GM19455 (cell line): ENCODE measurements at regions not wholly inside any gene's neighbourhood (a gene's known extent, or its start where the extent isn't known, plus 50 kb on each side); places are given as distances from the start of the nearest gene placed in this dataset.

Source experiments
- ATAC-seq: cut with Tn5 transposase; IDR thresholded peaks from one replicate; pipeline ENCODE4 v1.9.1; 2021; ENCODE audit not compliant: unreplicated experiment

- no peak for ATAC-seq
Observed at GRCh38 chr5:71988808-71989207, 118.5 kb upstream of the MAP1B start.

DNA sequence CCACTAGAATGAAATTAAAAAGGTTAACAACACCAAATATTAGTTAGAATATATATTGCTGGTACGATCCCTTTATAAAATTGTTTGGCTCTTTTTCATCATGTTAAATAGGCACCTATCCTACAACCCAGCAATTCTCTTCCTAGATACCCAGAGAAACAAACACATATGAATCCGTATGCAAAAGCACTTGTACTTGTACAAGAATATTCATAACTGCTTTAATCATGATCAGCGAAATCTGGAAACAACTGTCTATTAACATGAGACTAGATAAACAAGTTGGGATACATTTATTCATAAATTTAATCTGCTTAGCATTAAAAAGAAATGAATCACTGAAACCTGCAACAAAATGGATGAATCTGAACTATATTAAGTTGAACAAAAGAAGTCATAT is 113.7 kb upstream of the MAP1B start:
- no peak for ATAC-seq

DNA sequence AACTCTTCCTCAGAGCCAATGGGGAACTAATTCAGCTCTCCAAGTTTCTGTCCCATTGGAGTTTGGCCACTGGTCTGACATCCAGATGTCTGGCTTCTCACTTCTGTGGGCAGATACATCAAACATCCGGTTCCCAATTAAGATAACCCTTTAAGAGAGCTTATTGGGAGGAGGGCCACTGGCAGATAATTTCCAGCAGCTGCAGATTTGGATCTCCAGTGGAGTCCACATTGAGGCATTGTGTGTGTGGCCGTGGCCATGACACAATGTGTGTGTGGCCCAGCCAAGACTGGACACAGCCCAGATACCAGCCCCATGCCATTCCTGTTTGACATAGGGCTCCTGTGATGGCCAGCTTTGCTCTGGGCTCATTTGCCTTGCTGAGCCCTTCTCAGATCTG is 110.5 kb upstream of the MAP1B start:
- ATAC-seq: no peak

- no peak for ATAC-seq
Observed at GRCh38 chr5:71998746-71999145, 108.5 kb upstream of the MAP1B start.

GRCh38 chr5:72000707-72001106 is 106.6 kb upstream of the MAP1B start:
- ATAC-seq: no peak

- ATAC-seq: no peak
Observed at GRCh38 chr5:72005671-72006070, 101.6 kb upstream of the MAP1B start.

DNA sequence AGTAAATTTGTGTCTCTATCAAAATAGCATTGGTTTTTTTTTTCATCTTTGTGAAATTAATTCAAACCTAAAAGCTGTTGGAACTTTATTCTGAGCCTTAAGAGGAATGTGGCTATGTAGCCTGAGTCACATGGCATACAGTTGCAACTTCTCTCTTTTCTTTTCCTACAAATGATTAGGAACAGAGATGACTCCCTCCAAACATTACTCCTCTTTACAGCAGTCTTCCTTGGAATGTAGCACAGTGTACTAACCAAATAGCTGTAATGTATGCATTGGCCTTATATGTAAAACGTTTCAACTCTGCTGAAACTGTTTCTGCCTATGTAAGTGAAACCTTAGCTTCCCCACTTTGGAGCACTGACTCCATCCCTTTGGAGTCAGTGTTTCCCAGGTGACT is 100.9 kb upstream of the MAP1B start:
- ATAC-seq: no peak

GRCh38 chr5:72007336-72008111 is 99.8 kb upstream of the MAP1B start:
- no peak for ATAC-seq

GRCh38 chr5:72009280-72009679 is 98.0 kb upstream of the MAP1B start:
- no peak for ATAC-seq

GRCh38 chr5:72010430-72010829 is 96.8 kb upstream of the MAP1B start:
- no peak for ATAC-seq

DNA sequence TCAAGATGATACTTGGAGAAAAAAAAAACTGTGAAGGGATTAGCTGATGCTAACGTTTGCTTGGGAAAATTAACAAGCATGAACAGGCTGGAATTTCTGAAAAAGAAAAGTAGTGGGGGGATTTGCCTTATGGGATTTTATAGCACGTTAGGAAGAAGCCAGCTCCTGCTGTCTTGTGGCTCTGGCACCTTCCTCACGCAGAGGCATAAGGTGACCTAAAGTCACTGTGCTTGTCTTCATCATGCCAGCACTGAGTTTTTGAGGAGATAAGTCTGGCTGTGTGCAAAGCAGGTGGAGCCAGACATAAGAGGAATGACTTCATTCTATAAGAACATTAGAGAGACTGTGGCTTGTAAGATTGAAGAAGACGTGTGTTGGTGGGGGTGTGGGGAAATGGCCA is 94.4 kb upstream of the MAP1B start:
- ATAC-seq: no peak

DNA sequence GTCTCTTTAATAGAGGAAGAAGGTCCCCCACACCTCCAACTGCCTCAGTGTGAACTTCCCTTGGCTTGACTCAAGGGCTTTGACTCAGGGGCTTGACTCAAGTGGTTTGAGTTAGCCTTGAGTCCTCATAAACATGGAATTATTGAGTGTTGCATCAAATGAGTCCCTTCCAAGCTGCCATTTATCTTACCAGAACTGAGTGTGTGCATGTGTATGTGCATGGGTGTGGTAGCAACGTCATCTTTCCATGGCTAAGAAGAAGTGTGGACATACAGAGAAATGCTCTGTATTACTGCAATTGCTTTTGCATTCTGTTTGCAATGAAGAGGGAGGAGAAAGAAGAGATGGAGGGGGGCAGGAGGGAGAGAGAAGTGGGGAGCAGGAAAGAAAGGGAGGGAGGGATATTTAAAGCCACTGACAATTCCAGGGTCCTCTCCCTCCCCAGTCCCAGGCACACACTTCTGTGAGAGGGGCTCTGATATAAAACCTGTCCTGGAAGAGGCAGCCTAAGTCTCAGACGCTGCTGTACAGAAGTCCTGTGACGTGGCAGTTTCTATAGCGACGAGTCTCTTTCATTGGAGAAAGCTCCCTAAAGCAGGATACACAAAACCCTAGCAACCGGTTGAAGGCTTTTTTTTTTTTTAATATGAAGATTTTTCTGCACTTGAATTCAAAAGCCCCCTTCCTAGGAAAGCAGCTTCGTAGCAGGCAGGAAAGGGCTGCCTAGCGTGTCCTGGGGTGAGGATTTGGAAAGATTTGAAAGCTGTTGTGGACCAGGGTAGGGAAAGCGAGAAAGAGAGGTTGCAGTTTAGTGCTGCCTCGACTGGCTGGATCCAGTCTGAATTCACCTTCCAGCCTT is 93.3 kb upstream of the MAP1B start:
- ATAC-seq: no peak

GRCh38 chr5:72015103-72015548 is 92.1 kb upstream of the MAP1B start:
- ATAC-seq: no peak

DNA sequence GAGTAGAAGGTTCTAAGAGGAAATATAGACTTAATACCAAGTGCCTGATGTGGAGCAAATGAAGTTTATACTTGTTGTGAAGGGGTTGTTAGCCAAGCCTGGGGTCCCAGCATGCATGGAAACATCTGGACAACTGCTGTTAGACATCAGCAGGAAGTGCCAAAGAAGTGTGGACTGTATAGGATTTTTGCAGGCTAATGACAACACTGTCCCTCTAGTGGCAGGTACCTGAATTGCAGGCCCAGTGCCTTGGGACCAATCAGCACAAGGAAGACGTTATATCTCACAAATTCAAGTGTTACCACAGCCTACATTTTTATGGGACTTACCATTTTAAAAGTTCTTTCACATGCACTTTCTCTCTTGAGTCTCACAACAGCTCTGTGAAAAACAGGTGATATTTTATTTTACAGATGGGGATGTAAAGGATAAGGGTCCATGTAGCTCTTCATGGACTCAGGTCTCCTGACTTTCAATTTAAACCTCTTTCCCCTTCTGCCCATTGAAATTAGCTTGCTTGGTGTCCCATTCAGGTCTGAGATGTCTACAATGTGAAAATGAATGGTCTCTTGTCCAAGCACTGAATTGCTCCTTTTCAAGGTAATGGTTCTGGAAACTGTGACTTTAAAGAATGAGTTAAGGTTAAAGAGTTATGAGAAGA is 89.0 kb upstream of the MAP1B start:
- ATAC-seq: no peak

DNA sequence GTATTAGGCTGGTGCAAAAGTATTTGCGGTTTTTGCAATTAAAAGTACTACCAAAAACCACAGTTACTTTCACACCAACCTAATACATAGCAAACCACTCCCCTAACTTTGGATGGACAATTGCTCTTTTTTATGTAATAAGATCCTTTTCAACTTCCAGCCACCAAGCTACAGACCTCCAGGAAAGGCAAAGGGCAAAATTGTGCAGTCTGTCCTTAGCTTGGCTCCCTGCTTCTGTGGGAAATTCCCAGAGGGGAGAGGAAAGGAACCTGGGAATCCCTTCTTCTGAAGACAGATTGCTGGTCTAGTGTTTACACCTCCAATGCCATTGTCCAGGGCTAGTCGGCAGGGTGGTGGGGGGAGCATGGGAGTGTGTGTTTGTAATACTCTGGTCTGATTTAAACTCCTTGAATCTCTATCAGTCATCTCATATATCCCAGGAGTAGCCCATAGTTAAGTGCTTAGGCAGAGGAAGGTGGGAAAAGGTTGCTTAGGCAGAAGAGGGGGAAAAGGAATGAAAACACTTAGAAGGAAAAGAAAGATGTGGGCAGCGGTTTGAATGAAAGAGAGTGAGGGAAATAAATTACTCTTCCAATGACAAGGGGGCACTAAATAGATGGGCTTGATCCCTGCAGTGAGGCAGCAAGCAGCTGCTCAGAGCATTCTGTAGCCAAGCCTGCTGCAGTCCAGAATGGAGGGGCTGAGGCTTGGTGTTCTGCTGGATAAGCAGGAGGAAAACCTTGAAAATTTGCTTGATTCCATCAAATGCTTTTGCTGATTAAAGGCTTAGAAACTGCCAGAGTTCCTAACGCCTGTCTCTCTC is 86.9 kb upstream of the MAP1B start:
- no peak for ATAC-seq

DNA sequence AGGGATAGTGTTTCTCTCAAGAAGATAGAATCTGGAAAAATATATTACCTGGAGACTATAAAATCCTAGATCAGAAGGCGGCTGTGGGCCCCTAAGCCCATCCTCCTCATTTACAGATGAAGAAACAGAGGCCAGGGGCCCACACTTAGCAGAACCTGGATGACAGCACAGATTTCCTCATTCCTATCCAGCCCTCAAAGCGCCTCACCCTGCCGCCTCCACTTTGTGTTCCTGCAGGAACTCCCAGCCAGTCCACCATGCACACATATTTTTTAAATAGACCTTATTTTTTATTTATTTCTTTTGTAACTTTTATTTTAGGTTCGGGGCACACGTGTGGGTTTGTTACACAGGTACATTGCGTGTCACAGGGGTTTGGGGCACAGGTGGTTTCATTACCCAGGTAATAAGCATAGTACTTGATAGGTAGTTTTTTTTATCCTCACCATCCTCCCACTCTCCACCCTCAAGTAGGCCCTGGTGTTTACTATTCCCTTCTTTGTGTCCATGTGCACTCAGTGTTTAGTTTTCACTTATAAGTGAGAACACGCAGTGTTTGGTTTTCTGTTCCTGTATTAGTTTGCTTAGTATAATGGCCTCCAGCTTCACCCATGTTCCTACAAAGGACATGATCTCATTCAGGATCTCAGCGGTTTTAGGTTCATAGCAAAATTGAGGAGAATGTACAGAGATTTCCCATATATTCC is 85.5 kb upstream of the MAP1B start:
- ATAC-seq: no peak

DNA sequence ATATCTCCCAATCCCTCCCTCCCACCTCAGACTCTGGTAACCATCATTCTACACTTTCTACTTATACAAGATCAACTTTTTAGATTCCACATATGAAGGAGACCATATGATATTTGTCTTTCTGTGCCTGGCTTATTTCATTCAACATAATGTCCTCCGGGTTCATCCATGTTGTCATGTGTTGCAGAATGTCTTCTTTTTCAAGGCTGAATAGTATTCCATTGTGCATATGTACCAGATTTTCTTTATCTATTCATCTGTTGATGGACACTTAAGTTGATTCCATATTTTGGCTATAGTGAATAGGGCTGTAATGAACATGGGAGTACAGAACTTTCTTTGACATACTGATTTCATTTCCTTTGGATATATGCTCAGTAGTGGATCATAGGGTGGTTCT is 78.9 kb upstream of the MAP1B start:
- no peak for ATAC-seq

GRCh38 chr5:72030237-72030636 is 77.0 kb upstream of the MAP1B start:
- ATAC-seq: no peak

GRCh38 chr5:72032788-72033187 is 74.5 kb upstream of the MAP1B start:
- ATAC-seq: no peak

- ATAC-seq: no peak
Observed at GRCh38 chr5:72034770-72035169, 72.5 kb upstream of the MAP1B start.
